SK-N-SH (cell line): ENCODE measurements at regions not wholly inside any gene's neighbourhood (a gene's known extent, or its start where the extent isn't known, plus 50 kb on each side); places are given as distances from the start of the nearest gene placed in this dataset.

Experiments used
- CTCF ChIA-PET: fragments of 300-600, 350-600 bp; formaldehyde crosslinking; extraction: SDS; loops from one replicate; lab custom pipeline; 2021; lab: Yijun Ruan, JAX
- POLR2A ChIA-PET: fragments of 350-600 bp; sonication (Branson Sonifier 250); formaldehyde crosslinking; extraction: SDS; loops from one replicate; lab custom pipeline; 2020; ENCODE audit warnings: antibody characterized with exemption, inconsistent platforms; lab: Yijun Ruan, JAX
- DNase-seq: peaks from one replicate; pipeline ENCODE4 v3.0.0; 2012
- H2AFZ ChIP-seq: fragments of 200-600 bp; sonication (generic); 2 replicates; pipeline ENCODE4 v1.8.1; 2016; ENCODE audit warnings: antibody characterized with exemption, mild to moderate bottlenecking, low read depth
- H3F3A ChIP-seq: fragments of 200-600 bp; sonication (generic); replicated peaks from 2 replicates; pipeline ENCODE3; 2016; ENCODE audit warnings: antibody characterized with exemption, mild to moderate bottlenecking; ENCODE audit not compliant: insufficient read depth
- H3K27ac ChIP-seq, 2 experiments: fragments of 200-500 bp in 1 of 2; fragments of 200-600 bp in 1 of 2; sonication (Bioruptor generic) in 1 of 2; sonication (generic), shearing (Covaris generic) in 1 of 2; 2 replicates each; pipeline versions ENCODE4 v1.5.1 to v1.6.1; 2014 to 2016; ENCODE audit warnings: low read depth in 2 of 2, inconsistent platforms in 1 of 2, low read length in 1 of 2, mild to moderate bottlenecking in 1 of 2, mixed read lengths in 1 of 2
- H3K27me3 ChIP-seq: fragments of 200-600 bp; sonication (generic), shearing (Covaris generic); 2 replicates; pipeline ENCODE4 v1.6.1; 2016; ENCODE audit warnings: mixed run types; ENCODE audit not compliant: insufficient read depth
- H3K36me3 ChIP-seq, 2 experiments: fragments of 200-500 bp in 1 of 2; fragments of 200-600 bp in 1 of 2; sonication (Bioruptor generic) in 1 of 2; sonication (generic) in 1 of 2; replicated peaks in 1 of 2; 2 replicates each; pipeline versions ENCODE3 to v1.5.1; 2014 to 2016; ENCODE audit warnings: low read length in 1 of 2, mild to moderate bottlenecking in 1 of 2; ENCODE audit not compliant: insufficient read depth in 2 of 2, control insufficient read depth in 1 of 2
- H3K4me1 ChIP-seq, 2 experiments: fragments of 200-500 bp in 1 of 2; fragments of 200-600 bp in 1 of 2; sonication (Bioruptor generic) in 1 of 2; sonication (generic), shearing (Covaris generic) in 1 of 2; 2 replicates each; pipeline versions ENCODE4 v1.5.1 to v1.6.1; 2014 to 2016; ENCODE audit warnings: low read depth in 1 of 2, low read length in 1 of 2, mixed run types in 1 of 2; ENCODE audit not compliant: insufficient read depth in 2 of 2, control insufficient read depth in 1 of 2
- H3K4me2 ChIP-seq: fragments of 200-600 bp; sonication (generic), shearing (Covaris generic); 2 replicates; pipeline ENCODE4 v1.6.1; 2017; ENCODE audit warnings: mixed run types
- H3K4me3 ChIP-seq, 2 experiments: fragments of 200-500 bp in 1 of 2; fragments of 200-600 bp in 1 of 2; sonication (Bioruptor generic) in 1 of 2; sonication (generic), shearing (Covaris generic) in 1 of 2; 2 replicates each; pipeline versions ENCODE4 v1.5.1 to v1.8.1; 2014 to 2016; ENCODE audit warnings: low read depth in 2 of 2, inconsistent platforms in 1 of 2, low read length in 1 of 2, mild to moderate bottlenecking in 1 of 2, mixed read lengths in 1 of 2, moderate library complexity in 1 of 2
- H3K79me2 ChIP-seq: fragments of 200-600 bp; sonication (generic); 2 replicates; pipeline ENCODE4 v1.8.1; 2017; ENCODE audit warnings: mild to moderate bottlenecking; ENCODE audit not compliant: insufficient read depth
- H3K9ac ChIP-seq: fragments of 200-600 bp; sonication (generic); 2 replicates; pipeline ENCODE4 v1.6.1; 2017; ENCODE audit warnings: mixed run types
- H3K9me2 ChIP-seq: fragments of 200-600 bp; sonication (generic); 2 replicates; pipeline ENCODE4 v1.6.1; 2017; ENCODE audit warnings: mixed run types
- H3K9me3 ChIP-seq: fragments of 200-600 bp; sonication (generic); 2 replicates; pipeline ENCODE4 v1.6.1; 2017; ENCODE audit warnings: mixed run types, mild to moderate bottlenecking, moderate library complexity
- H4K20me1 ChIP-seq: fragments of 200-600 bp; sonication (generic); 2 replicates; pipeline ENCODE4 v1.6.1; 2017; ENCODE audit warnings: mild to moderate bottlenecking, mixed run types; ENCODE audit not compliant: insufficient read depth
- CHD2 ChIP-seq: fragments of 150-350 bp; IDR thresholded peaks from 2 replicates; pipeline ENCODE4 v1.6.1; 2018; ENCODE audit warnings: low read length; ENCODE audit not compliant: partially characterized antibody
- FOXJ3 ChIP-seq: sonication (generic); formaldehyde crosslinking; IDR thresholded peaks from 2 replicates; pipeline ENCODE4 v1.5.1; 2020; ENCODE audit warnings: mild to moderate bottlenecking, missing genetic modification reagents
- GATA2 ChIP-seq: sonication (generic); formaldehyde crosslinking; IDR thresholded peaks from 2 replicates; pipeline ENCODE4 v1.5.0; 2020; ENCODE audit warnings: mild to moderate bottlenecking, missing genetic modification reagents
- MXI1 ChIP-seq: IDR thresholded peaks from 2 replicates; pipeline ENCODE4 v1.6.1; 2012; ENCODE audit warnings: mild to moderate bottlenecking, low read depth, low read length, improper control_type of control experiment
- NRF1 ChIP-seq: IDR thresholded peaks from 2 replicates; pipeline ENCODE4 v1.6.1; 2012; ENCODE audit warnings: low read depth, mild to moderate bottlenecking, low read length
- RCOR1 ChIP-seq: fragments of 150-350 bp; IDR thresholded peaks from 2 replicates; pipeline ENCODE4 v1.6.1; 2017; ENCODE audit warnings: antibody characterized with exemption, low read length
- RXRA ChIP-seq: IDR thresholded peaks from 2 replicates; pipeline ENCODE4 v1.4.0; 2012; ENCODE audit warnings: low read depth, mild to moderate bottlenecking, borderline replicate concordance
- SIN3A ChIP-seq: IDR thresholded peaks from 2 replicates; pipeline ENCODE4 v1.6.1; 2012; ENCODE audit warnings: low read depth, mild to moderate bottlenecking, low read length, moderate library complexity, borderline replicate concordance
- TCF12 ChIP-seq: IDR thresholded peaks from 2 replicates; pipeline ENCODE4 v1.4.0; 2012
- YY1 ChIP-seq: IDR thresholded peaks from 2 replicates; pipeline ENCODE4 v1.4.0; 2012; ENCODE audit warnings: low read depth, mild to moderate bottlenecking
- WGBS: methylation state at CpG from one replicate; pipeline ENCODE4 v1.1.6; 2017; ENCODE audit warnings: low lambda C conversion rate; 5-methylcytosine and 5-hydroxymethylcytosine counted together
- TF ChIP-seq, protein P1 (sequence below): fragments of 150-350 bp; IDR thresholded peaks from 2 replicates; pipeline ENCODE4 v1.6.1; 2016; ENCODE audit warnings: mild to moderate bottlenecking, low read depth, low read length
- TF ChIP-seq, protein P2 (sequence below): IDR thresholded peaks from 2 replicates; pipeline ENCODE4 v1.6.1; 2012; ENCODE audit warnings: mild to moderate bottlenecking, low read depth, low read length, moderate library complexity
- TF ChIP-seq, protein P3 (sequence below): IDR thresholded peaks from 2 replicates; pipeline ENCODE4; 2012
- TF ChIP-seq, protein P4 (sequence below): fragments of 150-350 bp; IDR thresholded peaks from 2 replicates; pipeline ENCODE4 v1.6.1; 2017; ENCODE audit warnings: antibody characterized with exemption, low read length, low read depth, borderline replicate concordance

DNA sequence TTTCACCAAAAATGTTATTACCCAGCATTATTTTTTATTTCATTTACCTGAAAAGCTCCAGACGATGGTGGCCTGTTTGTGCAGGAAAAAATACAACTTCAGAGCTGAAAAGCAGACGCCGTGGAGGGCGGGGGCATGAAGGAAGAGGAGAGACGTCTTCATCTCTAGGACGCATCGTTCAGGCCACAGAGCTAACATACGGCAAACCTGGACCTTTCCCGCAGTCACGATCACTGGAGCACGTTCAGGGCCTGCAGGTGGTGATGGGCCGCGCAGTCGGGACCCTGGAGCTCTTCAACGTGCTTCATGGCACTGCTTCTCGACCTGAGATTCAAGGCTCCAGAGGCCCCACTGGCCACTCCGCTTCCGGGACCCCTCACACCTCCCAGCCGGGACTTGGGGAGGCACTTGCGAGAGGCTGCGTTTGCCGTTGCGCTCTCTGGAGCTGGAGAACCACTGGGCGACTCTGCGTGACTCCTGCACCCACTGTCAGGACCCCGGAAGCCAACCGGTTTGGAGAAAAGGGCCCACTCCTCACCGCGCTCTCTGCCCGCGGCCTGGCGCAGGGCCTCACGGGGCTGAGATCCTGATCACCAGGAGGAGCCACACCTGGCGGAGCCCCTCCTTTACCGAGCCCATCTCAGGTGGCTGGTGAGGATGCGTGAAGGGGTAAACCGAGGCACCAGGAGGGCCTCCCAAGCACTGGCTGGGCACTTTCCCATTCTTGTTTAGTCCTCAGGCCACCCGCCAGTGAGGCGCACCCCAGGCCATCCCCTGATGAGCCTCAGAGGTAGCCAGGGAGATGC is 164.4 kb upstream of the AFDN start:
- Histone ChIP-seq H3F3A (no peaks in the 10 kb centered on the region), H3K4me3 (no peak overlapping the region), H3K36me3 (no peaks in the 10 kb centered on the region), H3K27me3 (no peaks in the 10 kb centered on the region), H3K4me2 (no peak overlapping the region), H3K9me2 (no peaks in the 10 kb centered on the region), H3K79me2 (no peaks in the 10 kb centered on the region), H3K9ac (no peak overlapping the region), H3K9me3 (no peaks in the 10 kb centered on the region), H3K27ac (no peak overlapping the region), H4K20me1 (no peaks in the 10 kb centered on the region), H3K4me1 (no peaks in the 10 kb centered on the region), H2AFZ (no peak overlapping the region)
- CTCF ChIA-PET = no interaction called here
- TF ChIP-seq, protein P1, sequence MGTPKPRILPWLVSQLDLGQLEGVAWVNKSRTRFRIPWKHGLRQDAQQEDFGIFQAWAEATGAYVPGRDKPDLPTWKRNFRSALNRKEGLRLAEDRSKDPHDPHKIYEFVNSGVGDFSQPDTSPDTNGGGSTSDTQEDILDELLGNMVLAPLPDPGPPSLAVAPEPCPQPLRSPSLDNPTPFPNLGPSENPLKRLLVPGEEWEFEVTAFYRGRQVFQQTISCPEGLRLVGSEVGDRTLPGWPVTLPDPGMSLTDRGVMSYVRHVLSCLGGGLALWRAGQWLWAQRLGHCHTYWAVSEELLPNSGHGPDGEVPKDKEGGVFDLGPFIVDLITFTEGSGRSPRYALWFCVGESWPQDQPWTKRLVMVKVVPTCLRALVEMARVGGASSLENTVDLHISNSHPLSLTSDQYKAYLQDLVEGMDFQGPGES = no peak
- no peak for TF ChIP-seq GATA2 (CRISPR knock-in tag)
- WGBS = 60% methylated on average over 12 of the region's 39 CpGs
- POLR2A ChIA-PET = no interaction called here
- no peak for DNase-seq

DNA sequence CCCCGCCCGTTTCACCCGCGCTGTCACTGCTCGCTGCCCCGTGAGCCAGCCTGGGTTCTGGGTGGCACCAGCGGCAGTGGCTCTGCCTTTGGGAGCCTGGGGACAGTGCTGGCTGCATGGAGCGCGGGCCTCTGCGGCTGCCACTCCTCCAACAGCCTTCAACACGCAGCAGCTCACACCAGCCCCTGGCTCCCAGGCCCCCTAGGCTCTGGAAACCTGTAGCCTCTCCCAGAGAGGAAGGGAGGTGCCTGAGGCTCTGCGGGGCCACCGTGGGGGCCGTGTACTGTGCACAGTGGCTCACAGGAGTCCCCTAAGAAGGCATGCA is 163.9 kb upstream of the AFDN start:
- no peaks in the 10 kb centered on the region for H3K36me3 ChIP-seq
- H3K9ac ChIP-seq = no peak overlapping the region
- H3K9me2 ChIP-seq = no peaks in the 10 kb centered on the region
- no peak for DNase-seq
- no peaks in the 10 kb centered on the region for H3K79me2 ChIP-seq
- H3K4me3 ChIP-seq = no peak overlapping the region
- H3F3A ChIP-seq = no peaks in the 10 kb centered on the region
- 33% methylated on average over 3 of the region's 14 CpGs for WGBS
- no peaks in the 10 kb centered on the region for H3K9me3 ChIP-seq
- ChIA-PET POLR2A (no interaction called here), CTCF (no interaction called here)
- no peak overlapping the region for H3K4me2 ChIP-seq
- no peak overlapping the region for H3K27ac ChIP-seq
- no peaks in the 10 kb centered on the region for H3K4me1 ChIP-seq
- TF ChIP-seq MXI1 = no peak
- TF ChIP-seq NRF1 = no peak
- TF ChIP-seq, protein P2, sequence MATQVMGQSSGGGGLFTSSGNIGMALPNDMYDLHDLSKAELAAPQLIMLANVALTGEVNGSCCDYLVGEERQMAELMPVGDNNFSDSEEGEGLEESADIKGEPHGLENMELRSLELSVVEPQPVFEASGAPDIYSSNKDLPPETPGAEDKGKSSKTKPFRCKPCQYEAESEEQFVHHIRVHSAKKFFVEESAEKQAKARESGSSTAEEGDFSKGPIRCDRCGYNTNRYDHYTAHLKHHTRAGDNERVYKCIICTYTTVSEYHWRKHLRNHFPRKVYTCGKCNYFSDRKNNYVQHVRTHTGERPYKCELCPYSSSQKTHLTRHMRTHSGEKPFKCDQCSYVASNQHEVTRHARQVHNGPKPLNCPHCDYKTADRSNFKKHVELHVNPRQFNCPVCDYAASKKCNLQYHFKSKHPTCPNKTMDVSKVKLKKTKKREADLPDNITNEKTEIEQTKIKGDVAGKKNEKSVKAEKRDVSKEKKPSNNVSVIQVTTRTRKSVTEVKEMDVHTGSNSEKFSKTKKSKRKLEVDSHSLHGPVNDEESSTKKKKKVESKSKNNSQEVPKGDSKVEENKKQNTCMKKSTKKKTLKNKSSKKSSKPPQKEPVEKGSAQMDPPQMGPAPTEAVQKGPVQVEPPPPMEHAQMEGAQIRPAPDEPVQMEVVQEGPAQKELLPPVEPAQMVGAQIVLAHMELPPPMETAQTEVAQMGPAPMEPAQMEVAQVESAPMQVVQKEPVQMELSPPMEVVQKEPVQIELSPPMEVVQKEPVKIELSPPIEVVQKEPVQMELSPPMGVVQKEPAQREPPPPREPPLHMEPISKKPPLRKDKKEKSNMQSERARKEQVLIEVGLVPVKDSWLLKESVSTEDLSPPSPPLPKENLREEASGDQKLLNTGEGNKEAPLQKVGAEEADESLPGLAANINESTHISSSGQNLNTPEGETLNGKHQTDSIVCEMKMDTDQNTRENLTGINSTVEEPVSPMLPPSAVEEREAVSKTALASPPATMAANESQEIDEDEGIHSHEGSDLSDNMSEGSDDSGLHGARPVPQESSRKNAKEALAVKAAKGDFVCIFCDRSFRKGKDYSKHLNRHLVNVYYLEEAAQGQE = no peak
- no peak for TF ChIP-seq RCOR1
- TF ChIP-seq TCF12 = no peak
- TF ChIP-seq YY1 = no peak
- no peak for TF ChIP-seq RXRA
- TF ChIP-seq CHD2 = no peak
- TF ChIP-seq SIN3A = no peak
- TF ChIP-seq, protein P3, sequence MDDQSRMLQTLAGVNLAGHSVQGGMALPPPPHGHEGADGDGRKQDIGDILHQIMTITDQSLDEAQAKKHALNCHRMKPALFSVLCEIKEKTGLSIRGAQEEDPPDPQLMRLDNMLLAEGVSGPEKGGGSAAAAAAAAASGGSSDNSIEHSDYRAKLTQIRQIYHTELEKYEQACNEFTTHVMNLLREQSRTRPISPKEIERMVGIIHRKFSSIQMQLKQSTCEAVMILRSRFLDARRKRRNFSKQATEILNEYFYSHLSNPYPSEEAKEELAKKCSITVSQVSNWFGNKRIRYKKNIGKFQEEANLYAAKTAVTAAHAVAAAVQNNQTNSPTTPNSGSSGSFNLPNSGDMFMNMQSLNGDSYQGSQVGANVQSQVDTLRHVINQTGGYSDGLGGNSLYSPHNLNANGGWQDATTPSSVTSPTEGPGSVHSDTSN = no peak
- TF ChIP-seq FOXJ3 (CRISPR knock-in tag) = no peak
- TF ChIP-seq, protein P4, sequence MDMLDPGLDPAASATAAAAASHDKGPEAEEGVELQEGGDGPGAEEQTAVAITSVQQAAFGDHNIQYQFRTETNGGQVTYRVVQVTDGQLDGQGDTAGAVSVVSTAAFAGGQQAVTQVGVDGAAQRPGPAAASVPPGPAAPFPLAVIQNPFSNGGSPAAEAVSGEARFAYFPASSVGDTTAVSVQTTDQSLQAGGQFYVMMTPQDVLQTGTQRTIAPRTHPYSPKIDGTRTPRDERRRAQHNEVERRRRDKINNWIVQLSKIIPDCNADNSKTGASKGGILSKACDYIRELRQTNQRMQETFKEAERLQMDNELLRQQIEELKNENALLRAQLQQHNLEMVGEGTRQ = no peak
- H3K27me3 ChIP-seq = no peaks in the 10 kb centered on the region
- H4K20me1 ChIP-seq = no peaks in the 10 kb centered on the region
- H2AFZ ChIP-seq = no peak overlapping the region
